LNCaP clone FGC (cell line): ENCODE measurements at regions not wholly inside any gene's neighbourhood (a gene's known extent, or its start where the extent isn't known, plus 50 kb on each side); places are given as distances from the start of the nearest gene placed in this dataset.
"Not testable (repeated sequence)": the region's sequence is repeated elsewhere in the genome, so short reads cannot be mapped to it uniquely, and the experiment has no call there.

Experiments used
- DNase-seq: peaks from one replicate; pipeline ENCODE4 v3.0.0-alpha.2; 2011; ENCODE audit warnings: low read depth
- H3K4me3 ChIP-seq: 2 replicates; pipeline ENCODE4 v1.5.1; 2011; ENCODE audit warnings: mild to moderate bottlenecking, low read depth, low read length, control low read depth
- TF ChIP-seq, protein P1 (sequence below): IDR thresholded peaks from 2 replicates; pipeline ENCODE4 v1.5.1; 2012; ENCODE audit warnings: mild to moderate bottlenecking; ENCODE audit not compliant: control insufficient read depth, insufficient read depth; ENCODE audit errors: extremely low read depth

GRCh38 chr2:117378653-117379052, 435.8 kb upstream of the DDX18 start:
- DNase-seq, result no peak
- TF ChIP-seq, protein P1, sequence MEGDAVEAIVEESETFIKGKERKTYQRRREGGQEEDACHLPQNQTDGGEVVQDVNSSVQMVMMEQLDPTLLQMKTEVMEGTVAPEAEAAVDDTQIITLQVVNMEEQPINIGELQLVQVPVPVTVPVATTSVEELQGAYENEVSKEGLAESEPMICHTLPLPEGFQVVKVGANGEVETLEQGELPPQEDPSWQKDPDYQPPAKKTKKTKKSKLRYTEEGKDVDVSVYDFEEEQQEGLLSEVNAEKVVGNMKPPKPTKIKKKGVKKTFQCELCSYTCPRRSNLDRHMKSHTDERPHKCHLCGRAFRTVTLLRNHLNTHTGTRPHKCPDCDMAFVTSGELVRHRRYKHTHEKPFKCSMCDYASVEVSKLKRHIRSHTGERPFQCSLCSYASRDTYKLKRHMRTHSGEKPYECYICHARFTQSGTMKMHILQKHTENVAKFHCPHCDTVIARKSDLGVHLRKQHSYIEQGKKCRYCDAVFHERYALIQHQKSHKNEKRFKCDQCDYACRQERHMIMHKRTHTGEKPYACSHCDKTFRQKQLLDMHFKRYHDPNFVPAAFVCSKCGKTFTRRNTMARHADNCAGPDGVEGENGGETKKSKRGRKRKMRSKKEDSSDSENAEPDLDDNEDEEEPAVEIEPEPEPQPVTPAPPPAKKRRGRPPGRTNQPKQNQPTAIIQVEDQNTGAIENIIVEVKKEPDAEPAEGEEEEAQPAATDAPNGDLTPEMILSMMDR, result no peak
- H3K4me3 ChIP-seq, result no peak overlapping the region

GRCh38 chr2:117379928-117380327, 434.6 kb upstream of the DDX18 start:
- no peak overlapping the region for H3K4me3 ChIP-seq
- TF ChIP-seq, protein P1, result no peak
- no peak for DNase-seq

DNA sequence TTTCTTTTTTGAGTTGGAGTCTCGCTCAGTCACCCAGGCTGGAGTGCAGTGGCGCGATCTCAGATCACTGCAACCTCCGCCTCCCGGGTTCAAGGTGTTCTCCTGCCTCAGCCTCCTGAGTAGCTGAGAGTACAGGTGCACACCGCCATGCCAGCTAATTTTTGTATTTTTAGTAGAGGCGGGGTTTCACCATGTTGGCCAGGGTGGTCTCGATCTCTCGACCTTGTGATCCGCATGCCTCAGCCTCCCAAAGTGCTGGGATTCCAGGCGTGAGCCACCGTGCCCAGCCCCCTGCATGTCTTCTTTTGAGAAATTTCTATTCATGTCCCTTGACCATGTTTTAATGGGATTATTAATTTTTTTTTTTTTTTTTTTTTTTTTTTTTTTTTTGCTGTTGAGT, 430.5 kb upstream of the DDX18 start:
- DNase-seq, H3K4me3 ChIP-seq: not testable (repeated sequence)

- no peak for DNase-seq
- H3K4me3 ChIP-seq, result no peak overlapping the region
- TF ChIP-seq, protein P1, result no peak
These were observed 418.3 kb upstream of the DDX18 start for GRCh38 chr2:117396161-117396560.

DNA sequence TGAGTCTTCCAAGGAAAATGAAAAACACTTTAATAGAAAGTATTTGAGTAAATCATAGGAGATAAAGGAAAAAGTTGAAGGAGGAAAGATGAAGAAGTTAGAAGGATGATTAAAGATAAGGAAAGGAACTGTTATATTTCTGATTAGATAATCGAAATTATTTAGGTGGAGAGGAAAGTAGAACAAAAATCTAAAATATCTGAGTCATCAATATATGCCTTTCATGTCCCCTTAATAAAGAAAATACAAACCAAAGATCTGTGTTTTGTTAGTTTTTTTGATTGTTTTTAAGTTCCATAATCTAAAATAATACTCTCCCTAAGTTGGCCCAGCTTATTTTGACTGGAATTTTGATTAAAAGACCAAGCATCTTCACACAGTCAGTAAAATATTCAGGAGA, 412.9 kb upstream of the DDX18 start:
- TF ChIP-seq, protein P1, result no peak
- no peak overlapping the region for H3K4me3 ChIP-seq
- no peak for DNase-seq

GRCh38 chr2:117406443-117406842, 408.0 kb upstream of the DDX18 start:
- DNase-seq, result no peak
- no peak overlapping the region for H3K4me3 ChIP-seq
- TF ChIP-seq, protein P1, result no peak

- H3K4me3 ChIP-seq, result no peak overlapping the region
- TF ChIP-seq, protein P1, result no peak
- no peak for DNase-seq
These were observed 406.7 kb upstream of the DDX18 start for GRCh38 chr2:117407746-117408145.
